ENCODE measurements at regions not wholly inside any gene's neighbourhood (a gene's known extent, or its start where the extent isn't known, plus 50 kb on each side); places are given as distances from the start of the nearest gene placed in this dataset.
"Not testable (repeated sequence)": the region's sequence is repeated elsewhere in the genome, so short reads cannot be mapped to it uniquely, and the experiment has no call there.

GRCh38 chr6:88499436-88499835 is 333.3 kb upstream of the CNR1 start:
- no peak for DNase-seq (ENCODE audit: low spot score)

GRCh38 chr6:88497403-88497802 is 331.3 kb upstream of the CNR1 start:
- not testable (repeated sequence) for DNase-seq (ENCODE audit: low spot score)

- no peak for DNase-seq (ENCODE audit: low spot score)
Measured at GRCh38 chr6:88494401-88495140, 328.4 kb upstream of the CNR1 start.

- no peak for DNase-seq (ENCODE audit: low spot score)
Measured at GRCh38 chr6:88493717-88494116, 327.6 kb upstream of the CNR1 start.

GRCh38 chr6:88492824-88493223 is 326.7 kb upstream of the CNR1 start:
- no peak for DNase-seq (ENCODE audit: low spot score)

GRCh38 chr6:88492241-88492640 is 326.1 kb upstream of the CNR1 start:
- no peak for DNase-seq (ENCODE audit: low spot score)

- DNase-seq (ENCODE audit: low spot score): no peak
Measured at GRCh38 chr6:88491266-88491880, 325.2 kb upstream of the CNR1 start.

GRCh38 chr6:88490908-88491264 is 324.7 kb upstream of the CNR1 start:
- no peak for DNase-seq (ENCODE audit: low spot score)

- DNase-seq (ENCODE audit: low spot score): no peak
Measured at GRCh38 chr6:88490195-88490907, 324.2 kb upstream of the CNR1 start.

GRCh38 chr6:88483424-88483823 is 317.3 kb upstream of the CNR1 start:
- DNase-seq (ENCODE audit: low spot score): no peak

- no peak for DNase-seq (ENCODE audit: low spot score)
Measured at GRCh38 chr6:88482465-88482864, 316.3 kb upstream of the CNR1 start.

GRCh38 chr6:88481519-88481918 is 315.4 kb upstream of the CNR1 start:
- no peak for DNase-seq (ENCODE audit: low spot score)

GRCh38 chr6:88480816-88481215 is 314.7 kb upstream of the CNR1 start:
- DNase-seq (ENCODE audit: low spot score): no peak

GRCh38 chr6:88477413-88477812 is 311.3 kb upstream of the CNR1 start:
- DNase-seq (ENCODE audit: low spot score): no peak

GRCh38 chr6:88476388-88476787 is 310.2 kb upstream of the CNR1 start:
- DNase-seq (ENCODE audit: low spot score): no peak

- no peak for DNase-seq (ENCODE audit: low spot score)
Measured at GRCh38 chr6:88474720-88475119, 308.6 kb upstream of the CNR1 start.

- no peak for DNase-seq (ENCODE audit: low spot score)
Measured at GRCh38 chr6:88473589-88473988, 307.4 kb upstream of the CNR1 start.

- DNase-seq (ENCODE audit: low spot score): no peak
Measured at GRCh38 chr6:88472851-88473525, 306.8 kb upstream of the CNR1 start.

- no peak for DNase-seq (ENCODE audit: low spot score)
Measured at GRCh38 chr6:88459643-88460042, 293.5 kb upstream of the CNR1 start.

- DNase-seq (ENCODE audit: low spot score): no peak
Measured at GRCh38 chr6:88459189-88459588, 293.0 kb upstream of the CNR1 start.

- DNase-seq (ENCODE audit: low spot score): no peak
Measured at GRCh38 chr6:88458662-88459061, 292.5 kb upstream of the CNR1 start.

- no peak for DNase-seq (ENCODE audit: low spot score)
Measured at GRCh38 chr6:88456221-88456859, 290.2 kb upstream of the CNR1 start.

Data from hepatic stellate cell (primary cell).